SJSA1 (cell line): ENCODE measurements at regions not wholly inside any gene's neighbourhood (a gene's known extent, or its start where the extent isn't known, plus 50 kb on each side); places are given as distances from the start of the nearest gene placed in this dataset.

ENCODE experiments used
- DNase-seq, 2 experiments: peaks; one replicate each; pipeline ENCODE4 v3.0.0-alpha.2; 2015 to 2020; ENCODE audit warnings: low spot score in 2 of 2, low read depth in 1 of 2
- H3K27ac ChIP-seq: fragments of 250-450 bp; sonication (Bioruptor Pico); 2 replicates; pipeline ENCODE4 v1.5.1; 2020; ENCODE audit warnings: mild to moderate bottlenecking, moderate library complexity
- H3K27me3 ChIP-seq: fragments of 250-450 bp; sonication (Bioruptor Pico); replicated peaks from 2 replicates; pipeline ENCODE4 v1.5.1; 2020; ENCODE audit warnings: mild to moderate bottlenecking, moderate library complexity
- H3K36me3 ChIP-seq: fragments of 250-450 bp; sonication (Bioruptor Pico); 2 replicates; pipeline ENCODE4 v1.5.1; 2020; ENCODE audit warnings: mild to moderate bottlenecking
- H3K4me1 ChIP-seq: fragments of 250-450 bp; sonication (Bioruptor Pico); replicated peaks from 2 replicates; pipeline ENCODE4 v1.6.1; 2021; ENCODE audit warnings: mild to moderate bottlenecking
- H3K4me3 ChIP-seq: fragments of 250-450 bp; sonication (Bioruptor Pico); 2 replicates; pipeline ENCODE4 v1.5.1; 2020; ENCODE audit warnings: mild to moderate bottlenecking
- H3K9me3 ChIP-seq: fragments of 250-450 bp; sonication (Bioruptor Pico); replicated peaks from 2 replicates; pipeline ENCODE4 v1.5.1; 2020; ENCODE audit warnings: mild to moderate bottlenecking

- no peaks in the 10 kb centered on the region for H3K36me3 ChIP-seq
- H3K9me3 ChIP-seq, result no peaks in the 10 kb centered on the region
- DNase-seq, result no peak
- H3K4me1 ChIP-seq, result no peaks in the 10 kb centered on the region
- no peak overlapping the region for H3K27ac ChIP-seq
- H3K4me3 ChIP-seq, result no peak overlapping the region
- no peaks in the 10 kb centered on the region for H3K27me3 ChIP-seq
Observed at GRCh38 chr13:60716313-60716712, 319.3 kb downstream of the TDRD3 start.

- H3K36me3 ChIP-seq, result no peaks in the 10 kb centered on the region
- no peak for DNase-seq
- H3K27me3 ChIP-seq, result no peaks in the 10 kb centered on the region
- H3K4me3 ChIP-seq, result no peak overlapping the region
- H3K4me1 ChIP-seq, result no peaks in the 10 kb centered on the region
- no peak overlapping the region for H3K27ac ChIP-seq
- H3K9me3 ChIP-seq, result no peaks in the 10 kb centered on the region
Observed at GRCh38 chr13:60707878-60708277, 310.9 kb downstream of the TDRD3 start.

- H3K36me3 ChIP-seq, result no peaks in the 10 kb centered on the region
- H3K4me3 ChIP-seq, result no peak overlapping the region
- no peaks in the 10 kb centered on the region for H3K4me1 ChIP-seq
- no peak for DNase-seq
- H3K9me3 ChIP-seq, result no peaks in the 10 kb centered on the region
- no peaks in the 10 kb centered on the region for H3K27me3 ChIP-seq
- no peak overlapping the region for H3K27ac ChIP-seq
Observed at GRCh38 chr13:60701895-60702294, 304.9 kb downstream of the TDRD3 start.

- Histone ChIP-seq H3K27me3 (no peaks in the 10 kb centered on the region), H3K27ac (no peak overlapping the region), H3K36me3 (no peaks in the 10 kb centered on the region), H3K4me3 (no peak overlapping the region), H3K9me3 (no peaks in the 10 kb centered on the region), H3K4me1 (no peaks in the 10 kb centered on the region)
- DNase-seq, result no peak
Observed at GRCh38 chr13:60700994-60701393, 304.0 kb downstream of the TDRD3 start.

- H3K4me3 ChIP-seq, result no peak overlapping the region
- H3K27ac ChIP-seq, result no peak overlapping the region
- H3K27me3 ChIP-seq, result no peaks in the 10 kb centered on the region
- DNase-seq, result no peak
- no peaks in the 10 kb centered on the region for H3K9me3 ChIP-seq
- no peaks in the 10 kb centered on the region for H3K4me1 ChIP-seq
- H3K36me3 ChIP-seq, result no peaks in the 10 kb centered on the region
Observed at GRCh38 chr13:60699636-60700035, 302.6 kb downstream of the TDRD3 start.

GRCh38 chr13:60696602-60697001 lies 299.6 kb downstream of the TDRD3 start:
- H3K27ac ChIP-seq, result no peak overlapping the region
- H3K4me1 ChIP-seq, result no peaks in the 10 kb centered on the region
- no peak for DNase-seq
- H3K9me3 ChIP-seq, result no peaks in the 10 kb centered on the region
- no peaks in the 10 kb centered on the region for H3K27me3 ChIP-seq
- H3K36me3 ChIP-seq, result no peaks in the 10 kb centered on the region
- H3K4me3 ChIP-seq, result no peak overlapping the region

GRCh38 chr13:60691268-60691667 lies 294.2 kb downstream of the TDRD3 start:
- Histone ChIP-seq H3K27ac (no peak overlapping the region), H3K4me3 (no peak overlapping the region), H3K4me1 (no peaks in the 10 kb centered on the region), H3K36me3 (no peaks in the 10 kb centered on the region), H3K27me3 (no peaks in the 10 kb centered on the region), H3K9me3 (no peaks in the 10 kb centered on the region)
- DNase-seq, result no peak

GRCh38 chr13:60690604-60691003 lies 293.6 kb downstream of the TDRD3 start:
- H3K36me3 ChIP-seq, result no peaks in the 10 kb centered on the region
- H3K27ac ChIP-seq, result no peak overlapping the region
- H3K4me1 ChIP-seq, result no peaks in the 10 kb centered on the region
- no peak for DNase-seq
- H3K27me3 ChIP-seq, result no peaks in the 10 kb centered on the region
- H3K9me3 ChIP-seq, result no peaks in the 10 kb centered on the region
- no peak overlapping the region for H3K4me3 ChIP-seq

GRCh38 chr13:60689571-60689970 lies 292.6 kb downstream of the TDRD3 start:
- DNase-seq, result no peak

GRCh38 chr13:60689076-60689475 lies 292.1 kb downstream of the TDRD3 start:
- Histone ChIP-seq H3K27me3 (no peaks in the 10 kb centered on the region), H3K36me3 (no peaks in the 10 kb centered on the region), H3K27ac (no peak overlapping the region), H3K9me3 (no peaks in the 10 kb centered on the region), H3K4me1 (no peaks in the 10 kb centered on the region), H3K4me3 (no peak overlapping the region)
- no peak for DNase-seq

More at GRCh38 chr13:60689571-60689970, 292.6 kb downstream of the TDRD3 start:
- no peaks in the 10 kb centered on the region for H3K9me3 ChIP-seq
- H3K4me1 ChIP-seq, result no peaks in the 10 kb centered on the region
- no peaks in the 10 kb centered on the region for H3K36me3 ChIP-seq
- no peak overlapping the region for H3K27ac ChIP-seq
- H3K4me3 ChIP-seq, result no peak overlapping the region
- no peaks in the 10 kb centered on the region for H3K27me3 ChIP-seq

- Histone ChIP-seq H3K27ac (no peak overlapping the region), H3K27me3 (no peaks in the 10 kb centered on the region), H3K36me3 (no peaks in the 10 kb centered on the region), H3K4me1 (no peaks in the 10 kb centered on the region), H3K9me3 (no peaks in the 10 kb centered on the region), H3K4me3 (no peak overlapping the region)
- DNase-seq, result no peak
Observed at GRCh38 chr13:60679928-60680694, 283.1 kb downstream of the TDRD3 start.

- H3K27me3 ChIP-seq, result no peaks in the 10 kb centered on the region
- H3K9me3 ChIP-seq, result no peaks in the 10 kb centered on the region
- H3K36me3 ChIP-seq, result no peaks in the 10 kb centered on the region
- no peak overlapping the region for H3K4me3 ChIP-seq
- DNase-seq, result no peak
- H3K4me1 ChIP-seq, result no peaks in the 10 kb centered on the region
- H3K27ac ChIP-seq, result no peak overlapping the region
Observed at GRCh38 chr13:60679131-60679530, 282.1 kb downstream of the TDRD3 start.

- no peaks in the 10 kb centered on the region for H3K4me1 ChIP-seq
- DNase-seq, result no peak
- no peaks in the 10 kb centered on the region for H3K36me3 ChIP-seq
- H3K4me3 ChIP-seq, result no peak overlapping the region
- H3K27ac ChIP-seq, result no peak overlapping the region
- no peaks in the 10 kb centered on the region for H3K27me3 ChIP-seq
- H3K9me3 ChIP-seq, result no peaks in the 10 kb centered on the region
Observed at GRCh38 chr13:60671386-60671785, 274.4 kb downstream of the TDRD3 start.

GRCh38 chr13:60663788-60664187 lies 266.8 kb downstream of the TDRD3 start:
- Histone ChIP-seq H3K4me1 (no peaks in the 10 kb centered on the region), H3K36me3 (no peaks in the 10 kb centered on the region), H3K27ac (no peak overlapping the region), H3K9me3 (no peaks in the 10 kb centered on the region), H3K27me3 (no peaks in the 10 kb centered on the region), H3K4me3 (no peak overlapping the region)
- no peak for DNase-seq

GRCh38 chr13:60662595-60662994 lies 265.6 kb downstream of the TDRD3 start:
- no peak overlapping the region for H3K27ac ChIP-seq
- no peak for DNase-seq
- H3K36me3 ChIP-seq, result no peaks in the 10 kb centered on the region
- H3K4me3 ChIP-seq, result no peak overlapping the region
- H3K27me3 ChIP-seq, result no peaks in the 10 kb centered on the region
- H3K4me1 ChIP-seq, result no peaks in the 10 kb centered on the region
- H3K9me3 ChIP-seq, result no peaks in the 10 kb centered on the region
